Caco-2 (cell line): ENCODE measurements at regions not wholly inside any gene's neighbourhood (a gene's known extent, or its start where the extent isn't known, plus 50 kb on each side); places are given as distances from the start of the nearest gene placed in this dataset.

ENCODE experiments used
- BruUV-seq: library from RNA; stranded (reverse); fragments of 400-500 nt; replicated peaks from 2 replicates; lab custom pipeline; 2021; lab: Mats Ljungman, UMichigan
- CTCF ChIA-PET: fragments of 300-600 bp; sonication (Branson Sonifier 250); formaldehyde crosslinking; loops from one replicate; lab custom pipeline; 2022; ENCODE audit warnings: antibody characterized with exemption; lab: Charles Lee
- POLR2A ChIA-PET: fragments of 300-600 bp; sonication (Branson Sonifier 250); formaldehyde crosslinking; loops from one replicate; lab custom pipeline; 2022; ENCODE audit warnings: antibody characterized with exemption; lab: Charles Lee
- DNase-seq, 2 experiments: peaks; one replicate each; pipeline versions ENCODE4 v3.0.0 to v3.0.0-alpha.2; 2020 to 2022
- H3K27me3 ChIP-seq: replicated peaks from 2 replicates; pipeline ENCODE4 v1.6.0; 2011; ENCODE audit warnings: low read length; ENCODE audit not compliant: control insufficient read depth, insufficient read depth
- H3K36me3 ChIP-seq: 2 replicates; pipeline ENCODE4 v1.5.1; 2011; ENCODE audit warnings: low read length; ENCODE audit not compliant: control insufficient read depth, insufficient read depth
- H3K4me1 ChIP-seq: fragments of 250-450 bp; sonication (Bioruptor Pico); 2 replicates; pipeline ENCODE4 v1.5.1; 2020; ENCODE audit warnings: mild to moderate bottlenecking
- H3K4me3 ChIP-seq: 2 replicates; pipeline ENCODE4 v1.5.1; 2011; ENCODE audit warnings: low read depth, mild to moderate bottlenecking, control low read depth, low read length
- H3K9me3 ChIP-seq: fragments of 250-450 bp; sonication (Bioruptor Pico); 2 replicates; pipeline ENCODE4 v1.5.1; 2020; ENCODE audit warnings: mild to moderate bottlenecking, moderate library complexity
- H3K27ac Mint-ChIP-seq: one replicate; pipeline ENCODE4 v1.8.0; 2022; ENCODE audit warnings: mixed read lengths; ENCODE audit not compliant: unreplicated experiment
- H3K27me3 Mint-ChIP-seq: one replicate; pipeline ENCODE4 v1.8.0; 2022; ENCODE audit warnings: mixed read lengths; ENCODE audit not compliant: insufficient read depth, unreplicated experiment
- H3K36me3 Mint-ChIP-seq: one replicate; pipeline ENCODE4 v1.8.0; 2022; ENCODE audit warnings: mild to moderate bottlenecking, mixed read lengths; ENCODE audit not compliant: insufficient read depth, unreplicated experiment
- H3K4me1 Mint-ChIP-seq: one replicate; pipeline ENCODE4 v1.8.0; 2022; ENCODE audit warnings: low read depth, mixed read lengths; ENCODE audit not compliant: unreplicated experiment
- H3K4me3 Mint-ChIP-seq: one replicate; pipeline ENCODE4 v1.8.0; 2022; ENCODE audit warnings: mild to moderate bottlenecking, moderate library complexity, mixed read lengths; ENCODE audit not compliant: unreplicated experiment
- H3K9me3 Mint-ChIP-seq: one replicate; pipeline ENCODE4 v1.8.0; 2022; ENCODE audit warnings: mixed read lengths; ENCODE audit not compliant: unreplicated experiment
- CTCF ChIP-seq, 2 experiments: fragments of 200-600 bp in 1 of 2; IDR thresholded peaks; 1 replicate in 1 of 2; 2 replicates in 1 of 2; pipeline versions ENCODE4 v1.5.1 to v1.8.0; 2011 to 2022; ENCODE audit warnings: antibody characterized with exemption in 1 of 2, control low read depth in 1 of 2, inconsistent platforms in 1 of 2, low read depth in 1 of 2, low read length in 1 of 2, mild to moderate bottlenecking in 1 of 2, moderate library complexity in 1 of 2; ENCODE audit not compliant: insufficient read depth in 1 of 2, severe bottlenecking in 1 of 2, unreplicated experiment in 1 of 2
- intact Hi-C: fragments of 100-400 bp; cut with micrococcal nuclease; formaldehyde crosslinking; loops from one replicate; pipeline ENCODE4 v1.10.0; 2022; ENCODE audit not compliant: unreplicated experiment

GRCh38 chr7:131869986-131870385, 313.6 kb upstream of the PODXL start:
- ChIA-PET CTCF (no interaction called here), POLR2A (no interaction called here)
- Mint-ChIP-seq H3K4me1 (no peaks in the 10 kb centered on the region), H3K27me3 (peaks cover 11% of the 10 kb centered on the region), H3K27ac (no peak overlapping the region), H3K9me3 (no peaks in the 10 kb centered on the region), H3K36me3 (no peaks in the 10 kb centered on the region), H3K4me3 (no peak overlapping the region)
- Histone ChIP-seq H3K27me3 (no peaks in the 10 kb centered on the region), H3K4me1 (no peaks in the 10 kb centered on the region), H3K4me3 (no peak overlapping the region), H3K9me3 (no peaks in the 10 kb centered on the region), H3K36me3 (no peaks in the 10 kb centered on the region)
- no peak for DNase-seq
- BruUV-seq, result no TSS peak
- intact Hi-C loops, result no loop called here
- no peak for TF ChIP-seq CTCF (IDR thresholded peaks at IDR 0.05; ENCODE audit: insufficient read depth in 1 of 2, low read depth in 1 of 2, low read length in 1 of 2, severe bottlenecking in 1 of 2, unreplicated experiment in 1 of 2)

GRCh38 chr7:131869169-131869844, 312.9 kb upstream of the PODXL start:
- no peak for DNase-seq
- no peaks in the 10 kb centered on the region for H3K9me3 ChIP-seq
- intact Hi-C loops, result no loop called here
- no peak overlapping the region for H3K4me3 ChIP-seq
- Mint-ChIP-seq H3K4me3 (no peak overlapping the region), H3K27me3 (peaks cover 11% of the 10 kb centered on the region), H3K9me3 (no peaks in the 10 kb centered on the region), H3K36me3 (no peaks in the 10 kb centered on the region), H3K27ac (no peak overlapping the region), H3K4me1 (no peaks in the 10 kb centered on the region)
- no peaks in the 10 kb centered on the region for H3K27me3 ChIP-seq
- H3K4me1 ChIP-seq, result no peaks in the 10 kb centered on the region
- no peak for TF ChIP-seq CTCF (IDR thresholded peaks at IDR 0.05; ENCODE audit: insufficient read depth in 1 of 2, low read depth in 1 of 2, low read length in 1 of 2, severe bottlenecking in 1 of 2, unreplicated experiment in 1 of 2)
- no TSS peak for BruUV-seq
- ChIA-PET CTCF (no interaction called here), POLR2A (no interaction called here)
- H3K36me3 ChIP-seq, result no peaks in the 10 kb centered on the region

- Mint-ChIP-seq H3K9me3 (no peaks in the 10 kb centered on the region), H3K27ac (no peak overlapping the region), H3K4me1 (no peaks in the 10 kb centered on the region), H3K27me3 (peaks cover 8% of the 10 kb centered on the region), H3K4me3 (no peak overlapping the region), H3K36me3 (no peaks in the 10 kb centered on the region)
- H3K9me3 ChIP-seq, result no peaks in the 10 kb centered on the region
- intact Hi-C loops, result no loop called here
- H3K36me3 ChIP-seq, result no peaks in the 10 kb centered on the region
- ChIA-PET CTCF (interaction anchor here (0.8 kb wide), 1 partner anchor 8 kb away, joined by 5 read pairs; no protein-coding TSS in a partner anchor), POLR2A (no interaction called here)
- no peaks in the 10 kb centered on the region for H3K4me1 ChIP-seq
- H3K4me3 ChIP-seq, result no peak overlapping the region
- BruUV-seq, result no TSS peak
- no peak for TF ChIP-seq CTCF (IDR thresholded peaks at IDR 0.05; ENCODE audit: insufficient read depth in 1 of 2, low read depth in 1 of 2, low read length in 1 of 2, severe bottlenecking in 1 of 2, unreplicated experiment in 1 of 2)
- no peaks in the 10 kb centered on the region for H3K27me3 ChIP-seq
- no peak for DNase-seq
Measured at GRCh38 chr7:131867461-131867860, 311.0 kb upstream of the PODXL start.
